OCI-LY1 (cell line): ENCODE measurements at regions not wholly inside any gene's neighbourhood (a gene's known extent, or its start where the extent isn't known, plus 50 kb on each side); places are given as distances from the start of the nearest gene placed in this dataset.

Experiments
- H2AFZ ChIP-seq: fragments of 200-600 bp; sonication (generic), shearing (Covaris generic); 2 replicates; pipeline ENCODE4 v1.6.0; 2014; ENCODE audit warnings: antibody characterized with exemption, mild to moderate bottlenecking, low read length
- H3F3A ChIP-seq: fragments of 200-600 bp; sonication (generic), shearing (Covaris generic); 2 replicates; pipeline ENCODE4 v1.6.0; 2014; ENCODE audit warnings: mild to moderate bottlenecking, antibody characterized with exemption, low read length, moderate library complexity; ENCODE audit not compliant: insufficient read depth
- H3K27ac ChIP-seq: fragments of 200-600 bp; sonication (generic); 2 replicates; pipeline ENCODE4 v1.5.1; 2014; ENCODE audit warnings: low read length, mixed run types, mild to moderate bottlenecking, low read depth; ENCODE audit not compliant: poor library complexity, severe bottlenecking
- H3K27me3 ChIP-seq: fragments of 200-600 bp; sonication (generic); 2 replicates; pipeline ENCODE4 v1.6.0; 2014; ENCODE audit warnings: antibody characterized with exemption, mild to moderate bottlenecking, low read length, moderate library complexity; ENCODE audit not compliant: insufficient read depth
- H3K36me3 ChIP-seq: fragments of 200-600 bp; sonication (generic); 2 replicates; pipeline ENCODE4 v1.6.1; 2014; ENCODE audit warnings: mild to moderate bottlenecking, antibody characterized with exemption, low read length, moderate library complexity, mixed read lengths; ENCODE audit not compliant: insufficient read depth
- H3K4me1 ChIP-seq: fragments of 200-600 bp; sonication (generic); 2 replicates; pipeline ENCODE4 v1.5.1; 2014; ENCODE audit warnings: mild to moderate bottlenecking, low read length, moderate library complexity; ENCODE audit not compliant: insufficient read depth, severe bottlenecking
- H3K4me2 ChIP-seq: fragments of 200-600 bp; sonication (generic), shearing (Covaris generic); 2 replicates; pipeline ENCODE4 v1.6.1; 2014; ENCODE audit warnings: low read length
- H3K4me3 ChIP-seq: fragments of 200-600 bp; sonication (generic); 2 replicates; pipeline ENCODE4 v1.5.1; 2014; ENCODE audit warnings: low read length, low read depth, mild to moderate bottlenecking, mixed read lengths; ENCODE audit not compliant: poor library complexity, severe bottlenecking
- H3K79me2 ChIP-seq: fragments of 200-600 bp; shearing (Covaris generic); 2 replicates; pipeline ENCODE4 v1.6.1; 2016; ENCODE audit warnings: mixed run types, low read length, mixed read lengths; ENCODE audit not compliant: insufficient read depth
- H3K9ac ChIP-seq: fragments of 200-600 bp; sonication (generic), shearing (Covaris generic); 2 replicates; pipeline ENCODE4 v1.6.1; 2014; ENCODE audit warnings: mild to moderate bottlenecking, low read length, mixed read lengths
- H3K9me2 ChIP-seq: fragments of 200-600 bp; sonication (generic), shearing (Covaris generic); 2 replicates; pipeline ENCODE4 v1.6.1; 2014; ENCODE audit warnings: low read depth, mild to moderate bottlenecking, low read length, mixed read lengths
- H3K9me3 ChIP-seq: fragments of 200-600 bp; shearing (Covaris generic); 2 replicates; pipeline ENCODE4 v1.6.1; 2014; ENCODE audit warnings: low read length, mixed read lengths
- H4K20me1 ChIP-seq: fragments of 200-600 bp; sonication (generic), shearing (Covaris generic); 2 replicates; pipeline ENCODE4 v1.6.0; 2016; ENCODE audit warnings: mild to moderate bottlenecking, low read length; ENCODE audit not compliant: insufficient read depth
- CTCF ChIP-seq: fragments of 200-600 bp; sonication (generic), shearing (Covaris generic); IDR thresholded peaks from 2 replicates; pipeline ENCODE4 v1.5.1; 2017; ENCODE audit warnings: mild to moderate bottlenecking, antibody characterized with exemption, low read length, moderate library complexity, mixed read lengths
- EZH2 ChIP-seq: fragments of 200-600 bp; sonication (generic), shearing (Covaris generic); IDR thresholded peaks from 2 replicates; pipeline ENCODE4 v1.8.0; 2017; ENCODE audit warnings: borderline replicate concordance, mixed run types, mild to moderate bottlenecking, antibody characterized with exemption, low read length, moderate library complexity, mixed read lengths

GRCh38 chr3:79973917-79974595 lies 206.3 kb upstream of the ROBO1 start:
- no peaks in the 10 kb centered on the region for H3K27me3 ChIP-seq
- H3F3A ChIP-seq: no peaks in the 10 kb centered on the region
- no peaks in the 10 kb centered on the region for H3K9me2 ChIP-seq
- no peak overlapping the region for H3K9ac ChIP-seq
- peaks cover 3% of the 10 kb centered on the region for H3K4me1 ChIP-seq
- no peak overlapping the region for H3K27ac ChIP-seq
- no peaks in the 10 kb centered on the region for H3K79me2 ChIP-seq
- no peaks in the 10 kb centered on the region for H4K20me1 ChIP-seq
- H3K4me2 ChIP-seq: no peak overlapping the region
- TF ChIP-seq EZH2 (no peak), CTCF (no peak)
- no peak overlapping the region for H2AFZ ChIP-seq
- H3K4me3 ChIP-seq: no peak overlapping the region
- H3K9me3 ChIP-seq: no peaks in the 10 kb centered on the region
- no peaks in the 10 kb centered on the region for H3K36me3 ChIP-seq

GRCh38 chr3:79973482-79973881 lies 205.7 kb upstream of the ROBO1 start:
- Histone ChIP-seq H3K27me3 (no peaks in the 10 kb centered on the region), H3K9me3 (no peaks in the 10 kb centered on the region), H3K9ac (no peak overlapping the region), H3K4me2 (no peak overlapping the region), H3K9me2 (no peaks in the 10 kb centered on the region), H4K20me1 (no peaks in the 10 kb centered on the region), H2AFZ (no peak overlapping the region), H3F3A (no peaks in the 10 kb centered on the region), H3K4me3 (no peak overlapping the region), H3K36me3 (no peaks in the 10 kb centered on the region), H3K27ac (no peak overlapping the region), H3K4me1 (peaks cover 7% of the 10 kb centered on the region), H3K79me2 (no peaks in the 10 kb centered on the region)
- TF ChIP-seq EZH2 (no peak), CTCF (no peak)

DNA sequence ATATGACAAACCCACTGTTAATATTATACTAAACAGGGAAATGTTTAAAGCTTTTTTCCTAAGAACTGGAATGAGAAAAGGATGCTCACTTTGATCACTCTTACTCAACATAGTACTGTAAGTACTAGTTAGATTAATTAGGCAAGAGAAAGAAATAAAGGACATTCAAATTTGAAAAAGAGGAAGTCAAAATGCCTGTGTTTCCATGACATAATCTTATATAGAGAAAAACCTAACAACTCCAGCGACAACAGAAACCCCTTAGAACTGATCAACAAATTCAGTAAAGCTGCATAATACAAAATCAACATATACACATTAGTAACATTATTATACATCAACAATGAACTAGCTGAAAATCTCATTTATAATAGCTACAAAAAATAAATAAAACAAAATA lies 200.6 kb upstream of the ROBO1 start:
- Histone ChIP-seq H3K9me2 (no peaks in the 10 kb centered on the region), H3K4me3 (no peak overlapping the region), H3K27ac (no peak overlapping the region), H2AFZ (no peak overlapping the region), H3K79me2 (no peaks in the 10 kb centered on the region), H3K9me3 (peaks cover 5% of the 10 kb centered on the region; the same call in 1 of the 2 replicates), H3K27me3 (no peaks in the 10 kb centered on the region), H4K20me1 (no peaks in the 10 kb centered on the region), H3K4me2 (no peak overlapping the region), H3K4me1 (peaks cover 9% of the 10 kb centered on the region), H3K9ac (no peak overlapping the region), H3K36me3 (no peaks in the 10 kb centered on the region), H3F3A (no peaks in the 10 kb centered on the region)
- TF ChIP-seq CTCF (no peak), EZH2 (no peak)
